PC-3 (cell line): ENCODE measurements at regions not wholly inside any gene's neighbourhood (a gene's known extent, or its start where the extent isn't known, plus 50 kb on each side); places are given as distances from the start of the nearest gene placed in this dataset.

Experiments used
- ATAC-seq: fragments of 200-7000 bp; cut with Tn5 transposase; 2 replicates; pipeline ENCODE4 v1.9.1; 2020; ENCODE audit warnings: mild to moderate bottlenecking, moderate library complexity
- BruUV-seq: library from RNA; stranded (reverse); fragments of 400-500 nt; replicated peaks from 2 replicates; lab custom pipeline; 2021; lab: Mats Ljungman, UMichigan
- CTCF ChIA-PET: fragments of 300-600 bp; sonication (Branson Sonifier 250); formaldehyde crosslinking; loops from one replicate; lab custom pipeline; 2022; ENCODE audit warnings: antibody characterized with exemption; lab: Charles Lee
- POLR2A ChIA-PET: fragments of 300-600 bp; sonication (Branson Sonifier 250); formaldehyde crosslinking; loops from one replicate; lab custom pipeline; 2022; ENCODE audit warnings: antibody characterized with exemption; ENCODE audit not compliant: unreplicated experiment; lab: Charles Lee
- DNase-seq: peaks from one replicate; pipeline ENCODE4 v3.0.0-alpha.2; 2015
- H2AFZ ChIP-seq: fragments of 300-600 bp; sonication (generic); 2 replicates; pipeline ENCODE4 v1.6.0; 2016; ENCODE audit warnings: antibody characterized with exemption, low read length
- H3F3A ChIP-seq: fragments of 300-600 bp; sonication (generic); one replicate; pipeline ENCODE4 v1.6.0; 2017; ENCODE audit warnings: antibody characterized with exemption, low read length, control low read depth, mild to moderate bottlenecking; ENCODE audit not compliant: unreplicated experiment
- H3K27ac ChIP-seq: fragments of 300-600 bp; sonication (generic); 2 replicates; pipeline ENCODE4 v1.5.1; 2016; ENCODE audit warnings: mild to moderate bottlenecking, low read length
- H3K27me3 ChIP-seq: fragments of 300-600 bp; sonication (generic); 2 replicates; pipeline ENCODE4 v1.6.1; 2016; ENCODE audit warnings: low read length, mixed read lengths
- H3K36me3 ChIP-seq: fragments of 300-600 bp; sonication (generic); 2 replicates; pipeline ENCODE4 v1.6.1; 2016; ENCODE audit warnings: low read depth, mixed run types, low read length, mixed read lengths
- H3K4me1 ChIP-seq: fragments of 300-600 bp; sonication (generic); 2 replicates; pipeline ENCODE4 v1.5.1; 2016; ENCODE audit warnings: low read length; ENCODE audit not compliant: insufficient read depth
- H3K4me2 ChIP-seq: fragments of 300-600 bp; sonication (generic); 2 replicates; pipeline ENCODE4 v1.6.0; 2016; ENCODE audit warnings: low read length
- H3K4me3 ChIP-seq: fragments of 300-600 bp; sonication (generic); 2 replicates; pipeline ENCODE4 v1.5.1; 2016; ENCODE audit warnings: mild to moderate bottlenecking, low read length, mixed read lengths
- H3K79me2 ChIP-seq: fragments of 300-600 bp; sonication (generic); 2 replicates; pipeline ENCODE4 v1.6.1; 2017; ENCODE audit warnings: low read length, mixed read lengths
- H3K9ac ChIP-seq: fragments of 300-600 bp; sonication (generic); 2 replicates; pipeline ENCODE4 v1.6.0; 2016; ENCODE audit warnings: mild to moderate bottlenecking, low read length
- H3K9me2 ChIP-seq: fragments of 300-600 bp; sonication (generic); replicated peaks from 2 replicates; pipeline ENCODE4 v1.6.1; 2016; ENCODE audit warnings: mixed run types, low read length, mixed read lengths
- H3K9me3 ChIP-seq: fragments of 300-600 bp; sonication (generic); 2 replicates; pipeline ENCODE4 v1.6.1; 2016; ENCODE audit warnings: low read length, mixed read lengths
- H4K20me1 ChIP-seq: fragments of 300-600 bp; sonication (generic); 2 replicates; pipeline ENCODE4 v1.6.1; 2016; ENCODE audit warnings: low read length, mixed read lengths
- CTCF ChIP-seq: fragments of 300-600 bp; sonication (generic); conservative IDR thresholded peaks from 2 replicates; pipeline ENCODE4 v1.5.1; 2017; ENCODE audit warnings: antibody characterized with exemption, low read depth, mild to moderate bottlenecking, low read length
- EZH2 ChIP-seq: fragments of 300-600 bp; sonication (generic); IDR thresholded peaks from one replicate; pipeline ENCODE4 v1.6.1; 2017; ENCODE audit warnings: antibody characterized with exemption, mild to moderate bottlenecking, low read length; ENCODE audit not compliant: unreplicated experiment
- EZH2phosphoT487 ChIP-seq: fragments of 300-600 bp; sonication (generic); IDR thresholded peaks from 2 replicates; pipeline ENCODE4 v1.6.1; 2018; ENCODE audit warnings: mild to moderate bottlenecking, antibody characterized with exemption, low read length, borderline replicate concordance
- intact Hi-C: fragments of 100-400 bp; cut with micrococcal nuclease; formaldehyde crosslinking; loops from 2 replicates; pipeline ENCODE4 v1.9.0; 2023

GRCh38 chr18:71807586-71807985 lies 736.6 kb downstream of the CBLN2 start:
- peak; percentile 51 for DNase-seq
- Histone ChIP-seq H3K36me3 (no peaks in the 10 kb centered on the region), H3K4me3 (no peak overlapping the region), H3K9ac (no peak overlapping the region), H3F3A (no peaks in the 10 kb centered on the region), H3K9me2 (no peaks in the 10 kb centered on the region), H3K79me2 (no peaks in the 10 kb centered on the region), H3K4me2 (no peak overlapping the region), H2AFZ (no peak overlapping the region), H3K27ac (no peak overlapping the region), H3K27me3 (no peaks in the 10 kb centered on the region), H3K4me1 (peaks cover 21% of the 10 kb centered on the region), H4K20me1 (no peaks in the 10 kb centered on the region), H3K9me3 (no peaks in the 10 kb centered on the region)
- POLR2A ChIA-PET = interaction anchor here (0.6 kb wide), 1 partner anchor 24 kb away, joined by 4 read pairs; no protein-coding TSS in a partner anchor
- CTCF ChIA-PET = no interaction called here
- BruUV-seq = no TSS peak
- ATAC-seq = peak; percentile 31; the same call in 1 of the 2 replicates
- intact Hi-C loops = loop anchor here (2.0 to 5.0 kb wide), 2 partner anchors 65 to 300 kb away; no protein-coding TSS in a partner anchor
- TF ChIP-seq CTCF = no peak
- TF ChIP-seq EZH2phosphoT487 = no peak
- TF ChIP-seq EZH2 = no peak

- H3K4me2 ChIP-seq = no peak overlapping the region
- H3K4me1 ChIP-seq = peaks cover 4% of the 10 kb centered on the region; the same call in 1 of the 2 replicates
- H3K36me3 ChIP-seq = no peaks in the 10 kb centered on the region
- TF ChIP-seq EZH2 = no peak
- no peak for TF ChIP-seq CTCF
- peak; percentile 55 for DNase-seq
- ChIA-PET CTCF (no interaction called here), POLR2A (no interaction called here)
- H3K27me3 ChIP-seq = no peaks in the 10 kb centered on the region
- no peaks in the 10 kb centered on the region for H3K9me2 ChIP-seq
- peak; percentile 74 for ATAC-seq
- peak overlapping the region; percentile 33; the same call in 1 of the 2 replicates for H2AFZ ChIP-seq
- intact Hi-C loops = no loop called here
- no peaks in the 10 kb centered on the region for H3F3A ChIP-seq
- H3K79me2 ChIP-seq = no peaks in the 10 kb centered on the region
- no peaks in the 10 kb centered on the region for H3K9me3 ChIP-seq
- no peak overlapping the region for H3K4me3 ChIP-seq
- H3K9ac ChIP-seq = no peak overlapping the region
- no TSS peak for BruUV-seq
- peak overlapping the region; percentile 46 for H3K27ac ChIP-seq
- no peaks in the 10 kb centered on the region for H4K20me1 ChIP-seq
These were observed 745.0 kb downstream of the CBLN2 start for GRCh38 chr18:71798986-71799673.

GRCh38 chr18:71797554-71797953 lies 746.6 kb downstream of the CBLN2 start:
- Histone ChIP-seq H3K27ac (no peak overlapping the region), H3K4me3 (no peak overlapping the region), H3K4me2 (no peak overlapping the region), H2AFZ (no peak overlapping the region), H3K36me3 (no peaks in the 10 kb centered on the region), H3K9me3 (no peaks in the 10 kb centered on the region), H3K9ac (no peak overlapping the region), H3K9me2 (no peaks in the 10 kb centered on the region), H3K27me3 (no peaks in the 10 kb centered on the region), H3F3A (no peaks in the 10 kb centered on the region), H3K79me2 (no peaks in the 10 kb centered on the region), H3K4me1 (peaks cover 4% of the 10 kb centered on the region; the same call in 1 of the 2 replicates), H4K20me1 (no peaks in the 10 kb centered on the region)
- BruUV-seq = no TSS peak
- TF ChIP-seq EZH2phosphoT487 (no peak), EZH2 (no peak)
- CTCF ChIA-PET = no interaction called here
- POLR2A ChIA-PET = no interaction called here
- ATAC-seq (no peak), DNase-seq (no peak)
- intact Hi-C loops = no loop called here
